EL (cell line): ENCODE measurements at regions not wholly inside any gene's neighbourhood (a gene's known extent, or its start where the extent isn't known, plus 50 kb on each side); places are given as distances from the start of the nearest gene placed in this dataset.
"Not testable (repeated sequence)": the region's sequence is repeated elsewhere in the genome, so short reads cannot be mapped to it uniquely, and the experiment has no call there.

ENCODE experiments used
- DNase-seq: peaks from one replicate; pipeline ENCODE4 v3.0.0-alpha.2; 2016

DNA sequence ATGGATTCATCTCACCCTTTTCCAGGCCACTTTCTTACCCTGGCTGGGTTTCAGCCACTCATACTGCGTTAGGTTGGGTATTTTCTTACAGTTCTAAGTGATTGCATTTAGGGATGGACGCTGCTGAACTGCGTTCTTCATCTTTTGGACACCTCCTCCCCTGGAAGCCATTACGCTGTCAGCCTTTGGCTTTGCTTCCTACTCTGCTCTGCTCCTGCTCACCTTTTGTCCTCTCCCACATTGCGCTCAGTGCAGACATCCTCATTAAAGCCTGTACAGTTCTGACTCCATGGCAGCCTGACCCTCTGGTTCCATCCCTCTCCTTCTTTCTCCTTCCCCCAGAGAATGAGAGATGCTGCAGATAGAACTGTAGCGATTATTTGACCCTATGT is 108.9 kb downstream of the SRGAP2 start:
- DNase-seq: not testable (repeated sequence)

DNA sequence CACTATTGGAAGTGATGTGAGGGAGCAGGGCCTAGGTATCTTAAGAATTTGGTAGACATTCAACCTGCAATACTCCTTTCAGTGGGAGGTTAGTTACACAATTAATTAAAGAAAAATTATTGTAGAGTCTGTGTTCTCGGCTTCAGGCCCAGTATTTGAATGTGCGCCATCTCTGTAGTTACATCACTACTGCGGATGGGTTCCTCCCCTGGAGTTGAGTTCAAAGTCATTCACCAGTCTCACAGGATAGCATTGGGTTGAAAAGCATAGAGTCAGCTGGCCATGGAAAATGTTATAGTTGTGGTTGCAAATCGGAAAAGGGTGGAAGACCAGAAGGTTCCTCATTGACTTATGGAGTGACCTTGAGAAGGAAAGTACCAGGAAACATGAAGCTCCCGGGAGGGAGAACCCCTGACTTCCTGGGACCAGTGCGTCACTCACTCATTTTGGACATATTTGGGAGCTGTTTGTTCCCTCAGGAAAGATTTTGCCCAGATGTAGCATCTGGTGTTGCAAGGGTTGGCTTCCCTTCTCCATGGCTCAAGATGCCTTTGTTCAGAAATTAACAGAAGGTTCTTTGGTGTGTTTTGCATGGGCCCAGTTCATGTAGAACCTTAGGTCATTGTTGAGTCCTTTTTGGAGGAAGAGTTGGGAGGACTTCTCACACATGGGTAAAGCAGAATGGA is 111.8 kb downstream of the SRGAP2 start:
- not testable (repeated sequence) for DNase-seq

DNA sequence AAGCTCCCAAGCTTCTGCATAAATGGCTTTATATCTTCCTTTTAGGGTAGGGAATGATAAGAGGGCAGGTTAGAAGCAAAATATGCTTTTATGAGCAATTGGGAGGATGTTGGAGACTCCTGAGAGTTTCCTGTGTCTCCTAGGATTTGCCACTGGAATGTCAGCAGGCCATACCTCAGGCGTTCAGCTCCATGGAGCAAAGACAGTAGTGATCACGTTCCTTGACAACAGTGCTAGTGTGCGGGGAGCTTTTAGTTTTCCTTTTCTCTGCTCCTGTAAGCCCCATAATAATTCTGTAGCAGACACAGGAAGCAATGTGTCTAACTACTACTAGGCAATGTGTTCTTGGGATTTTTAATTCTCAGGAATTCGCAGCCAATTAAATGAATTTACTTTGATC is 113.6 kb downstream of the SRGAP2 start:
- not testable (repeated sequence) for DNase-seq

DNA sequence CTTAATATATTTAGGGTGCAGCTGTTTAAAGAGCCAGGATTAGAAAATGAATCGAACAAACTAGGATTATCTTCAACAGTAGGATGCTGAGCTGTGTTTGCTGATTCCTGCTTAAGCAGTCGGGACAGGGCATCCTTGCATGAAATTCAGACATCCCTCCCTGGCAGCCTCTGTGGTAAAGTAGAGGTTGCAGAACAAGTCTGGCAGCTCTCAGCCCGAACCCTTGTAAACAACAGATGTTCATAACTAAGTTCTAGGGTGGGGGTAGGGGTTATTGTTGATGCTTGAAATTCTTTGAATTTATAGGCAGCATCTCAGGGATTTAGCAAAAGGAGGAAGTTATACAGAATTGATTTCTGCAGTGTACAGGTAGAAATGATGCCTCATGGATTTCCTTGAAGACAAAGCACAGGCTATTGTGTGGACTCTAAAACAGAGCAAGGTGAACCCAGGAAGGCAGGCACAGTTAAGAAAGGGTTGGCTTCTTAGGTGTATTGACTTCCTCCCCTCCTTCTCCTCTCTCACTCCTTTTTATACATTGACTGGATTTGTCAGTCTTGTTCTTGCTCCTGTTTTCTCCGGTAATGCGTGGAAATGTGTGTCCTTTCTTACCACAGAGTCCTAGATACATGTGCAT is 114.7 kb downstream of the SRGAP2 start:
- DNase-seq: not testable (repeated sequence)

DNA sequence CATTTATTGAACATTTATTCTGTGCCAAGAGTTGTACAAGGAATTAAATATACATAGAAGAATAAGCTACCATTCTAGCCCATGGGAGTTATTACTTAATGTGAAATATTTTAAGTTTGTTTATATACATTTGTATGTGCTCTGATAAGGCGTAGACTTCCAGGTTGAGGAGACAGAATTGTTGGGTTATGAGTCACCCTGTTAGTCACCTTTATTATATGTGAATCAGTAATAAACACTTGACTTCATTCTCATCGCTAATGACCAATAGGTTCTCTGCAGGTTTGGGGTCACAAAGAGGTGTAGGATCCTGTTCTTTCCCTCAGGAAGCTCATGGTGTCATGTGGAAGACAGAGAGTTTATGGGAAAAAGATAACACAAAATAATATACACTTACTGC is 116.9 kb downstream of the SRGAP2 start:
- DNase-seq: not testable (repeated sequence)

- not testable (repeated sequence) for DNase-seq
Observed at GRCh38 chr1:206326159-206326939, 123.0 kb downstream of the SRGAP2 start.

GRCh38 chr1:206331597-206331996 is 128.3 kb downstream of the SRGAP2 start:
- DNase-seq: not testable (repeated sequence)

GRCh38 chr1:206333316-206333715 is 130.0 kb downstream of the SRGAP2 start:
- DNase-seq: not testable (repeated sequence)

DNA sequence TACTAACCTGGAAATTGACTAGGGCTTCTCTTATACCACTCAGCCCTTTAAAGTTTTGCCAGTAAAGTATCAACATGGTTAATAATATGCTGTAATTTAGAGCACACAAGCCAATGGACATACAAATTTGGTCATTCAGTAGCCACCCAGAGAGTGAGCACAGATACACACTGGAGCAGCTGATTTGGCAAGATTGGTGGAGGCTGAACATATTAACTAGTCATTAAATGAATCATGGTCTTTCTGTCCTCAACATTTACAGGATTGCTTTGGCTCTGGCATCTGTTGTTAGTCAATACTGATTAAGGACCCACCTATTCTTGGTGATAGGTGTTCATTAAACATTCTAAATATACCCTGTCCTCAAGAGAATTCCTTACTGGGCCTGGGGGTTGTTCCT is 130.6 kb downstream of the SRGAP2 start:
- DNase-seq: not testable (repeated sequence)

DNA sequence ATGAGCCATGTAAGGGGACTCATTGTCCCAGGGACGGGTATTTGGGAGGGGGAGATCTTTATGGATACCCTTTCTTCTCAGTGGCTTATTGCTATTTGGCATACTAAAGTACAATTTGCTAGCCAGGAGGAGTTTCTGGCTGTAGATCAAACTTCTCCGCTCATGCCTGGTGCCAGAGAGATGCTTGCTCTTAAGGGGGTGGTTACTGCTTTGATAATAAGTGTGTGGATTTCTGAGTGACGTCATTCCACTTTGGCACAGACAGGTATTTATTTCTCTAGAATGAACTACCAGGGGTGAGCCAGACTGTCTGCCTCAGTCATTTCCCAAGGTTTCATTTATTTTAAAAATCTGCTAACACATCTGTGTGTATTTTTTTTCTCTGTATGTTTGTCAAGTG is 131.1 kb downstream of the SRGAP2 start:
- DNase-seq: not testable (repeated sequence)

- DNase-seq: not testable (repeated sequence)
Observed at GRCh38 chr1:206335162-206335561, 131.8 kb downstream of the SRGAP2 start.

DNA sequence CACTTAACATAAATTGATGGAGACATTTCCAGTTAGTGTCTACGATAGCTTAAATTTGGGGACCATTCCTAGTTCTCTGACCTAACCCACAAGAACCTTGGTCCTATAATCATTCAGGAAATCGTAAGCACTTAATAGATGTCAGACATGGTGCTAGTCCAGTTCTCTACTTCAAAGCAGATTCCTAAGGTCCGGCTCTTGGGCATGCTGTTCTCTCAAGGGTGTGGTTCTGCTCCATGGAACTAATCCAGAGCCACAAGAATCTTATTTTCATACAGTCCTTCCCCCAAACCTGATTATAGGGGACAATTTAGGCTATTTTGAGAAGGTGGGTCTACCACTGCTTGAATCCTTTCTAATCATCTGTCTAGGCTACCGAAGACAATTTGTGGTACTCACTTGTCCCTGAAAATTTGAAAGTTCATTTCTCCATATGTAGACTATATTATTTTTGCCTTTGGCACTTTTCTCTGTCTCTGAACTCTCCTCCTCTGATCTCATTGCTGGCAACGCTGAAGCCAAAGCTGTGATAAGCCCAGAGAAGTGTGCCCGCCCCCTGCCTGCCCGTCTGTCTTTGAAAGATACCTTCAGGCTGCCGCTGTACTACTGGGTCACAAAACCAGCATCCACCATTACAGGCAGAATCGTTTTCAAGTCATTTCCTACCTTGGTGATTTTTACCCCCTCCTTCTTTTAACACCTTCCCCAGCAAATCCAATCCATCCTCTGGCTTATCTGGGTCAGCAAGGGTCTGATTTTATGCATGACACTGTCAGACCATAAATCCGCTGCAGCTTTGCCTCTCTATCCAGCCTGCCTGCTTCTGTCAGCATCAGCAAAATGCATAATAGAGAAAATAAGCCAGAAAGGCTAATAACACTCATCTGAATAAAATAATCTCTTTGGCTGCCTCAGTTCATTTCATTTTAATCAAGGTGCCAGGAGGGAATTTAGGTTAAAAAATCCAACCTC is 132.8 kb downstream of the SRGAP2 start:
- not testable (repeated sequence) for DNase-seq

DNA sequence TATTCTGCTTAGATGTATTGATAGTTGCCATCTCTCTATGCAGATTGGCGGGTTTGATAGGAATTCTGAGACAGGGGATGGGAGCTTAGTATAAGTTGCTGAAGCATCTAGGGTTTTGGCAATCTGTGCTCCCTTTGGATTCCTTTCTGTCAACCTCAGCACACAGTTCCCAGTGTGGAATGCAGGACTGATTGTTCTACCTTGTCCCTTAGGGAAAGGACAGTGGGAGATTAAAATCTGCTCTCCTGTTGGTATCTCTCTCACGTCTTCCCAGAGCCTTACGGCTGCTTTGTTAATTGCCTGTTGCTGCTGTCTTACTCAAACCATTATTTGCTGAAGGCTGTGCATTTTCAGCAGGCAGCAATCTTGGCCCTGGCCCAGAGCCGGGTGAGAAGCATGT is 133.3 kb upstream of the IKBKE start:
- peak; percentile 1 for DNase-seq

GRCh38 chr1:206350493-206351275 is 119.6 kb upstream of the IKBKE start:
- DNase-seq: peak; percentile 19

GRCh38 chr1:206351276-206352052 is 118.8 kb upstream of the IKBKE start:
- not testable (repeated sequence) for DNase-seq

DNA sequence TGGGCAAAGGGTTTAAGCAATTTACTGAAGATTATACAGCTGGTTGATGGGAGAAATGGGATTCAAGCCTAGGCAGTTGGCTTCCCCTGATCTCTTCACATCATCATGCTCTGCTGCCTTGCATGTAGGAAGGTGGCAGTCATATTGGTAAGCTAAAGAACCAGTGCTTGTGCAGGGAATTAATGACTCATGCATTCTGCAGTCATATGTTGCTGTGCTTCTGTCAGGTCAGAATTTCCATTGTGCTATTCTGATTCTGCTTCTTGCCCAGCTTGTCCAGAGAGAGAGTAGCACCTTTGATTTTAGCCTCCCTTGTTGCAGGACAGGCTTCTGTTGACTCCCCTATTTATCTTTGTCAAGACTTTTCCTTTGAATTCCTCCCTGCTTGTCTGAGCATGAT is 114.0 kb upstream of the IKBKE start:
- peak; percentile 51 for DNase-seq

- not testable (repeated sequence) for DNase-seq
Observed at GRCh38 chr1:206357962-206358361, 112.3 kb upstream of the IKBKE start.

DNA sequence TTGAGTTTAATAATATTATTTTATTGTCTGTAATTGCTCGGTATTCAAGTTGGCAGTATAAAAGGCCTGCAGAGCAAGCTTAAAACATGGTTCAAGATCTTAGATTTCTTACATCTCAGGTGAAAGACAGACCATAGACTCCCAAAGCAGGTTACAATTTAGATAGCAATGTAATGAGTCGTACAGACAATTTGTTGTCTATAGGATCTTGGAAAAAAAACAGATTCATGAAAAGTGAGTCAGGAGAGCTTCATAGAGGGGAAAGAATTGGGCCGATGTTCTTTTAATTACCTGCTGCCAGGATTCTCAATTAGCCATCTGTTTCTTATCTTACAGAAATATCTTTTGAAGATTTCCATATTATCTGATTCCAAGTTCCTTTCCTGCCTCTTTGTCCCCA is 111.5 kb upstream of the IKBKE start:
- DNase-seq: not testable (repeated sequence)

GRCh38 chr1:206359377-206359776 is 110.9 kb upstream of the IKBKE start:
- not testable (repeated sequence) for DNase-seq

GRCh38 chr1:206361978-206362543 is 108.2 kb upstream of the IKBKE start:
- DNase-seq: not testable (repeated sequence)
